ENCODE measurements at regions not wholly inside any gene's neighbourhood (a gene's known extent, or its start where the extent isn't known, plus 50 kb on each side); places are given as distances from the start of the nearest gene placed in this dataset.

- ChIA-PET POLR2A (no interaction called here), CTCF (no interaction called here)
- no peak for DNase-seq (ENCODE audit: low read depth, low spot score)
- no peak overlapping the region for H3K4me3 ChIP-seq (ENCODE audit: low read depth, low read length)
- no peak for TF ChIP-seq CTCF (IDR thresholded peaks at IDR 0.05; ENCODE audit: insufficient read depth, low read length, missing control alignments)
Measured at GRCh38 chr16:86103320-86103719, 204.4 kb downstream of the IRF8 start.

- CTCF ChIA-PET, result no interaction called here
- DNase-seq (ENCODE audit: low read depth, low spot score), result no peak
- no peak for TF ChIP-seq CTCF (IDR thresholded peaks at IDR 0.05; ENCODE audit: insufficient read depth, low read length, missing control alignments)
Measured at GRCh38 chr16:86104537-86105048, 205.6 kb downstream of the IRF8 start.

GRCh38 chr16:86107215-86107825 is 208.4 kb downstream of the IRF8 start:
- POLR2A ChIA-PET, result no interaction called here
- no peak overlapping the region for H3K4me3 ChIP-seq (ENCODE audit: low read depth, low read length)
- no peak for TF ChIP-seq CTCF (IDR thresholded peaks at IDR 0.05; ENCODE audit: insufficient read depth, low read length, missing control alignments)
- DNase-seq (ENCODE audit: low read depth, low spot score), result no peak
- CTCF ChIA-PET, result interaction anchor here (0.9 kb wide), 1 partner anchor 12 kb away, joined by 3 read pairs; no protein-coding TSS in a partner anchor

More at GRCh38 chr16:86104537-86105048, 205.6 kb downstream of the IRF8 start:
- no peak overlapping the region for H3K4me3 ChIP-seq (ENCODE audit: low read depth, low read length)
- POLR2A ChIA-PET, result no interaction called here

- no peak for TF ChIP-seq CTCF (IDR thresholded peaks at IDR 0.05; ENCODE audit: insufficient read depth, low read length, missing control alignments)
- CTCF ChIA-PET, result no interaction called here
- DNase-seq (ENCODE audit: low read depth, low spot score), result no peak
- no peak overlapping the region for H3K4me3 ChIP-seq (ENCODE audit: low read depth, low read length)
- POLR2A ChIA-PET, result no interaction called here
Measured at GRCh38 chr16:86108062-86108461, 209.1 kb downstream of the IRF8 start.

- ChIA-PET POLR2A (no interaction called here), CTCF (interaction anchor here (1.4 kb wide), 1 partner anchor 9 kb away, joined by 4 read pairs; no protein-coding TSS in a partner anchor)
- no peak for DNase-seq (ENCODE audit: low read depth, low spot score)
- H3K4me3 ChIP-seq (ENCODE audit: low read depth, low read length), result no peak overlapping the region
- no peak for TF ChIP-seq CTCF (IDR thresholded peaks at IDR 0.05; ENCODE audit: insufficient read depth, low read length, missing control alignments)
Measured at GRCh38 chr16:86110134-86110533, 211.2 kb downstream of the IRF8 start.

- H3K4me3 ChIP-seq (ENCODE audit: low read depth, low read length), result no peak overlapping the region
- CTCF ChIA-PET, result interaction anchor here (1.4 kb wide), 1 partner anchor 10 kb away, joined by 4 read pairs; no protein-coding TSS in a partner anchor
- DNase-seq (ENCODE audit: low read depth, low spot score), result no peak
- no peak for TF ChIP-seq CTCF (IDR thresholded peaks at IDR 0.05; ENCODE audit: insufficient read depth, low read length, missing control alignments)
- POLR2A ChIA-PET, result no interaction called here
Measured at GRCh38 chr16:86110726-86111125, 211.8 kb downstream of the IRF8 start.

All from AG04449 (cell line).